Coronary artery (tissue), 2 donors: ENCODE measurements at regions not wholly inside any gene's neighbourhood (a gene's known extent, or its start where the extent isn't known, plus 50 kb on each side); places are given as distances from the start of the nearest gene placed in this dataset.

Experiments
- DNase-seq: peaks from one replicate; pipeline ENCODE4 v3.0.0-alpha.2; 2017; ENCODE audit warnings: low spot score
- H3K27ac ChIP-seq, 2 donors: fragments of 200-600 bp; sonication (generic); one replicate each; pipeline ENCODE4 v1.5.1; 2016 to 2019
- H3K4me3 ChIP-seq: fragments of 200-600 bp; sonication (generic); 2 replicates; pipeline ENCODE4 v1.5.1; 2016; ENCODE audit warnings: mild to moderate bottlenecking, moderate library complexity
- CTCF ChIP-seq: fragments of 200-600 bp; sonication (generic); IDR thresholded peaks from one replicate; pipeline ENCODE4 v1.5.1; 2019; ENCODE audit warnings: antibody characterized with exemption

GRCh38 chr5:109935833-109936490 lies 246.2 kb downstream of the MAN2A1 start:
- no peak for TF ChIP-seq CTCF
- Histone ChIP-seq H3K27ac (no peak overlapping the region), H3K4me3 (no peak overlapping the region)
- no peak for DNase-seq

GRCh38 chr5:109936996-109937395 lies 247.3 kb downstream of the MAN2A1 start:
- no peak for TF ChIP-seq CTCF
- no peak overlapping the region for H3K27ac ChIP-seq
- DNase-seq: no peak
- H3K4me3 ChIP-seq: no peak overlapping the region

GRCh38 chr5:109937951-109938350 lies 248.2 kb downstream of the MAN2A1 start:
- no peak overlapping the region for H3K4me3 ChIP-seq
- TF ChIP-seq CTCF: no peak
- no peak for DNase-seq
- no peak overlapping the region for H3K27ac ChIP-seq

GRCh38 chr5:109938453-109938852 lies 248.7 kb downstream of the MAN2A1 start:
- no peak overlapping the region for H3K27ac ChIP-seq
- no peak overlapping the region for H3K4me3 ChIP-seq
- DNase-seq: no peak
- no peak for TF ChIP-seq CTCF

GRCh38 chr5:109939116-109939682 lies 249.5 kb downstream of the MAN2A1 start:
- Histone ChIP-seq H3K4me3 (no peak overlapping the region), H3K27ac (no peak overlapping the region)
- no peak for TF ChIP-seq CTCF
- no peak for DNase-seq

GRCh38 chr5:109942646-109943045 lies 252.9 kb downstream of the MAN2A1 start:
- no peak for TF ChIP-seq CTCF
- Histone ChIP-seq H3K27ac (no peak overlapping the region), H3K4me3 (no peak overlapping the region)
- no peak for DNase-seq

GRCh38 chr5:109943701-109944235 lies 254.0 kb downstream of the MAN2A1 start:
- no peak for DNase-seq
- H3K4me3 ChIP-seq: no peak overlapping the region
- no peak for TF ChIP-seq CTCF
- H3K27ac ChIP-seq: no peak overlapping the region
